ENCODE measurements at regions not wholly inside any gene's neighbourhood (a gene's known extent, or its start where the extent isn't known, plus 50 kb on each side); places are given as distances from the start of the nearest gene placed in this dataset.

- TF ChIP-seq CTCF (conservative IDR thresholded peaks at IDR 0.05; ENCODE audit: low read length) (no peak), EZH2phosphoT487 (IDR thresholded peaks at IDR 0.05; ENCODE audit: borderline replicate concordance, low read depth, low read length) (no peak)
Observed at GRCh38 chr20:61118429-61119224, 133.4 kb upstream of the CDH4 start.

Data from OCI-LY7 (cell line).